ENCODE measurements at regions not wholly inside any gene's neighbourhood (a gene's known extent, or its start where the extent isn't known, plus 50 kb on each side); places are given as distances from the start of the nearest gene placed in this dataset.
A peak's percentile ranks its signal among the peaks of the same experiment; 100 is the strongest.

GRCh38 chr2:177098001-177098613 is 114.5 kb upstream of the HNRNPA3 start:
- no peak for DNase-seq

GRCh38 chr2:177101930-177102329 is 110.7 kb upstream of the HNRNPA3 start:
- no peak for DNase-seq

- DNase-seq = no peak
These were observed 106.4 kb upstream of the HNRNPA3 start for GRCh38 chr2:177106212-177106611.

GRCh38 chr2:177108890-177109289 is 103.7 kb upstream of the HNRNPA3 start:
- DNase-seq = no peak

GRCh38 chr2:177114712-177115111 is 97.9 kb upstream of the HNRNPA3 start:
- no peak for DNase-seq

GRCh38 chr2:177117755-177118154 is 94.8 kb upstream of the HNRNPA3 start:
- DNase-seq = no peak

- DNase-seq = no peak
These were observed 94.0 kb upstream of the HNRNPA3 start for GRCh38 chr2:177118636-177119035.

- no peak for DNase-seq
These were observed 93.5 kb upstream of the HNRNPA3 start for GRCh38 chr2:177119099-177119498.

- DNase-seq = no peak
These were observed 89.5 kb upstream of the HNRNPA3 start for GRCh38 chr2:177123048-177123447.

- DNase-seq = no peak
These were observed 88.2 kb upstream of the HNRNPA3 start for GRCh38 chr2:177124371-177124770.

- DNase-seq = no peak
These were observed 84.8 kb upstream of the HNRNPA3 start for GRCh38 chr2:177127821-177128220.

GRCh38 chr2:177129610-177130009 is 83.0 kb upstream of the HNRNPA3 start:
- no peak for DNase-seq

- no peak for DNase-seq
These were observed 80.7 kb upstream of the HNRNPA3 start for GRCh38 chr2:177131858-177132257.

GRCh38 chr2:177138823-177139222 is 73.8 kb upstream of the HNRNPA3 start:
- no peak for DNase-seq

- DNase-seq = no peak
These were observed 70.7 kb upstream of the HNRNPA3 start for GRCh38 chr2:177141866-177142265.

- DNase-seq = no peak
These were observed 69.2 kb upstream of the HNRNPA3 start for GRCh38 chr2:177143444-177143843.

GRCh38 chr2:177147093-177147694 is 65.4 kb upstream of the HNRNPA3 start:
- DNase-seq = peak; percentile 90

GRCh38 chr2:177147834-177148445 is 64.7 kb upstream of the HNRNPA3 start:
- DNase-seq = no peak

GRCh38 chr2:177148477-177149154 is 64.0 kb upstream of the HNRNPA3 start:
- peak; percentile 78 for DNase-seq

- DNase-seq = no peak
These were observed 63.5 kb upstream of the HNRNPA3 start for GRCh38 chr2:177149155-177149503.

GRCh38 chr2:177153805-177154204 is 58.8 kb upstream of the HNRNPA3 start:
- DNase-seq = no peak

GRCh38 chr2:177154809-177155208 is 57.8 kb upstream of the HNRNPA3 start:
- no peak for DNase-seq

GRCh38 chr2:177155631-177156030 is 57.0 kb upstream of the HNRNPA3 start:
- no peak for DNase-seq
